CD4-positive, alpha-beta T cell treated with Interleukin-6 at 100 ng/mL for 8 hours (primary cell): ENCODE measurements at regions not wholly inside any gene's neighbourhood (a gene's known extent, or its start where the extent isn't known, plus 50 kb on each side); places are given as distances from the start of the nearest gene placed in this dataset.
"Not testable (repeated sequence)": the region's sequence is repeated elsewhere in the genome, so short reads cannot be mapped to it uniquely, and the experiment has no call there.

Experiments used
- DNase-seq: peaks from one replicate; pipeline ENCODE4 v3.0.0-alpha.2; 2020; ENCODE audit warnings: mixed read lengths, low spot score

- DNase-seq, result no peak
Observed at GRCh38 chr18:43720041-43720440, 442.8 kb upstream of the SYT4 start.

DNA sequence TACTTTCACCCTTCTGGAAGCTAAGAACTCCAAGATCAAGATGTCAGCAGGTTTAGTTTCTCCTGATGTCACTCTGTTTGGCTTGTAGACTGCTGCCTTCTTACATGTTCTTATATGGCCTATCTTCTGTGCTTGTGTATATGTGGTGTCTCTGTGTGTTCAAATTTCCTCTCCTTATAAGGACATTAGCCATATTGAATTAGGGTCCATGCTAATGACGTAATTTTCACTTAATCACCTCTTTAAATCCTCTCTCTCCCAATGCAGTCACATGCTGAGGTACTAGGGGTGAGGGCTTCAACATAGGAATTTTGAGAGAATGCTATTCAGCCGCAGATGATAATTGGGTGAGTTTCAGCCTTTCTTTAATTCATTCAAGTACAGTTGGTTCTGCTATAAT lies 458.3 kb upstream of the SYT4 start:
- DNase-seq, result no peak

GRCh38 chr18:43744960-43745745 lies 467.9 kb upstream of the SYT4 start:
- DNase-seq, result no peak

DNA sequence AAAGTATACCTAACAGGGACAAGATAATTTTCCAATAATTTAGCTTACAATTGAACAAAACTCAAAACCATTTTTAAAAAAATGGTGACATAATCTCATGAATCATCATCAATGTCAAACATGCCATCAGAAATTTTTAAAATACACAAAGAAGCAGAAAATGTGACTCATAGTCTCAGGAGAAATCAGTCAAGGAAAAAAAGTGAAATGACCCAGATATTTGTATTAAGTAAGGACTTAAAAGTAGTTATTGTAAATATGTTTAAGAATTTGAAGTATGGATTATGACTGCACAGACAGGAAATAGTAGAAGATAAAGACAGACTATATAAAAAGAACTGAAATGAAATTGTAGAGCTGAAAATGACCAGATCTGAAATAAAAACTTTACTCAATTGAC lies 473.9 kb upstream of the SYT4 start:
- no peak for DNase-seq

DNA sequence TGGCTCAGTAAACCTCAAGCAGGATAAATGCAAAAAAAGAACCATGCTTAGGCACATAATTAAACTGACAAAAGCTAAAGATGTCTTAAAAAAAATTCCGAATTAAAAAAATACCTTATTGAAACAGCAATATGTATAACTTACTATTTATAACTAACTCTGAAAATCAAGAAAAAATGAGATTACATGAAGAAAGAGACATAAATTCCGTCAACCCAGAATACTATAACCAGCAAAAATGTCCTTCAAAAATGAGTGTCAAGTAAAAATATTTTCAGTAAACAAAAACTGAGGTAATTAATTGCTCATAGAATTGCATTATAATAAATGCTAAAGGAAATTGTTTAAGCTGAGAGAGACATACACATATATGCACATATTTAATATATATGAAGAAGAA lies 474.5 kb upstream of the SYT4 start:
- no peak for DNase-seq

- no peak for DNase-seq
Observed at GRCh38 chr18:43757273-43757672, 480.0 kb upstream of the SYT4 start.

DNA sequence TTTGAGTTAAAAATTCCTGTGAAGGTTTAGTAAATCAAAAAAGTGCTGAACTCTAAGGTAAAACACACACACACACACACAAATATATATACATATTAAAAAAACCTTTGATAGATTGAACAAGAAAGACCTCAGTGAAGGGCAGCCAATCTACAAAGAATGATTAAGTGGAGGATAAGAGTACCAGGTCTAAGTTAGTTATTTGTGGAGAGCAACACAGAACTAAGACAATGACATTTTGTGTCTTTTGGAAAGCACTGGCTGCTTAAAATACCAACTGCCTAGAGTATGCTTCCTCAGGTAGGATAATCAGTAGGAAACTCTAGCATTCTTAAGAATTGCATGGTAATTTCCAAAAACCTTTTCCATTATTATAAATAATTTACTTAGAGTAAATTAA lies 481.4 kb upstream of the SYT4 start:
- DNase-seq, result no peak

DNA sequence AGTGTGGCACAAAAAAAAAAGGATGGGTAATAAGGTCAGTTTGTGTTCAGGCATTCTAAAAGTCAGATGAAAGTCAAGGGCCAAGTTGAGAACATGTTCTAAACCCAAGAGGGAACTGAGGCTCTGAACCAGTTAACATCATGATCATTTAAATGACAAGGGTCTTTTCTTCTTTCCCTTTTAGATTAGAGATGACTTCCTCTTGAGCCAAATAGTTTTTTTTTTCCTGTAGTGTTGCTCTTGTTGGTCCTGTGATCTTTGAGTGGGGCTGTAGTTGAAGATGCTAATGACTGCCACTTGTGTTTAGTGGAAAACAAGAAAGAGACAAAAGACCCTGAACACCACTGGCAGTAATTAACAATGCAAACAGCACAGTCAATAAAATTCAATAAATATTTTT lies 482.7 kb upstream of the SYT4 start:
- no peak for DNase-seq

GRCh38 chr18:43772907-43773306 lies 495.6 kb upstream of the SYT4 start:
- no peak for DNase-seq

DNA sequence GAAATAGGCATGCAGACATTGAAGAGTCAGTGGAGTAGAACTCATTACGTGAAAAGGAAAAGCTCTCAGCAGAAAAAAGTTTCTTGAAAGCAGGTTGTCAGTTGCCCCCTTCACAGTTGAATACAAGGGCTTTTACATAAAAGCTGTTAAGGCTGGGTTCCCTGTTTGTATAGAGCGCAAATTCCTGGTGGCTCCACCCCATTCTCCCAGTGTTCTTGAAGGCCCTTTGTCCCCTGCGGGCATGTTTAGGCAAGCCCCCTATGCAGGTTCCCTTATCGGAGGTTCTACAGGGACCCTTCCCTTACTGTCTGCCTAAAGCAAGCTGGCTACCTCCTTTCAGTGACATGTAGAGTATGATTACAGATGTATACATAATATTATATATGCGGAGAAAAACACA lies 497.2 kb upstream of the SYT4 start:
- no peak for DNase-seq

- DNase-seq, result no peak
Observed at GRCh38 chr18:43775591-43775990, 498.3 kb upstream of the SYT4 start.

GRCh38 chr18:43776997-43777396 lies 499.7 kb upstream of the SYT4 start:
- DNase-seq, result no peak

- no peak for DNase-seq
Observed at GRCh38 chr18:43777636-43778304, 500.5 kb upstream of the SYT4 start.

DNA sequence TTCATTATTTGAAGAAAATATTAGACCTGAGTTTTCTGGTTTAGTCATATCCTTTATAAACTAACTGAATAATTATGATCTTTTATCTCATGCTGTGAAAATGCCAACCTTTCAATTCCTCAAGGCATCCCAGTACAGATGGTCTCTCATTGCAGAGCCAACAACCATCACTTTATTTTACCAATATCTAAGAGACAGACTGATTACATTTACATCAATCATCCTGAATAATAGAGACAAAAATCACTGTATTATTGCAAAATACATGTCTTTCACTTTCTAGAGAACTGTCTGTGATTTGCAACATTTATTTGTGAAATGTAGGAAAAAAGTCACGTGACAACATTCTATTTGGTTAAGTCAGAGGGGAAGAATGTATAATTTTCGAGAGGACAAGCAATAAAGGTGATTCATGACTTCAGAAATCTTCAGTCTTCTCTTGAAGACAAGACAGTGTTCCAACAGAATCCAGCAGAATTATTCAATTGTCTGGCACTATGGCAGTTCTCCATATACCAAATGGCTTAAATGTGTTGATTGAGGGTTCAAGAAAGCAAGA lies 503.6 kb upstream of the SYT4 start:
- DNase-seq, result no peak

GRCh38 chr18:43785158-43785557 lies 507.9 kb upstream of the SYT4 start:
- DNase-seq, result no peak

DNA sequence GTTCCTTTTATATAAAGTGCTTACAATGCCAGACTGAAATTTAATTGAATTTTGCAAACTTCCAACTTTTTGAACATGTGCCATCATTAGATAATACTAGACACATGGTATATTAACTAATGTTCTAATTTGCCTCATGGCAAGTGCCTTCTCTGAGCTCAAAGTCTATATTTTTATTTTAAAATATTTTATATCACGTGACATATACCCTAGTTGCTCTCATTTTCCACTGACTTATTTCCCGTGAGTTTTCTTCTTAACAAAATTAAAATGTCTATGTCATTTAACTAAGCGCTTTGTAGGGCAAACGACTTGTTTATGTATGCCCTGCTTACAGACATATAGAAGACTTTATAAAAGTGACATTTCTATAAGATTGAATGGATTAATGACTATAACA lies 509.6 kb upstream of the SYT4 start:
- no peak for DNase-seq

- DNase-seq, result not testable (repeated sequence)
Observed at GRCh38 chr18:43787721-43788120, 510.4 kb upstream of the SYT4 start.

DNA sequence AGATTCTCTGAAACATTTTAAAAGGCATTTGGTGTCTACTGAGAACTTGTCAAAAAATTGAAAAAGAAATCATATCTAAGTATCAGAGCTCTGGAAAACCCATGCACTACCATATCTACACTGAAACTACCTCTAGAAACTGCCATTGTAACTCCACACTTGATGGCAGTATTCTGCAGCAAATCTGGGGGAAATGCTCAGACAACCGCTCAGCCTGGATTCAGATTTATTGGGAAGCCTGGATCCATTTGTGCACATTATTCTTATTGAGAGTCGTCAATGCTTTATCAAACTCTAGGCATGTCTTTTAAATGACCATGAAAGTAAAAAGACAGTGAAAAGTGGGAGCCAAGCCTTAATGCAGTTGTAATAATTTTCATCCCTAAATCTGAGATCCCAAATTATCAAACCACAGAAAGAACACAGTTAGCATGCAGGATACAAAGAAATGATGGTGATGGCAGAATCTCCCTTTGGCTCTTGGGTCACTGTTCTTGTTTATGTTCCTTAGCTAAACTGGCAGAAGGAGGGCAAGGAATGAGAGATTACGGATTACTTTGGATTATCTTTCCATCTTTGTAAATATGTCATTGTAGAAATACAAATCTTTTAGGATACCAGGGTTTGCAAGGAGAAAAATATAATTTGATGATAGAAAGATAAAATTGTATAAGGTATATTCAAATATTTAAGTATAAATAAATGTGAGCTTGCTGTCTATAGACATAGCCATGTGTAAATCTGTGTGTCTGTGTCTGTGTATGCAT lies 512.1 kb upstream of the SYT4 start:
- no peak for DNase-seq

- DNase-seq, result no peak
Observed at GRCh38 chr18:43793910-43794309, 516.6 kb upstream of the SYT4 start.

DNA sequence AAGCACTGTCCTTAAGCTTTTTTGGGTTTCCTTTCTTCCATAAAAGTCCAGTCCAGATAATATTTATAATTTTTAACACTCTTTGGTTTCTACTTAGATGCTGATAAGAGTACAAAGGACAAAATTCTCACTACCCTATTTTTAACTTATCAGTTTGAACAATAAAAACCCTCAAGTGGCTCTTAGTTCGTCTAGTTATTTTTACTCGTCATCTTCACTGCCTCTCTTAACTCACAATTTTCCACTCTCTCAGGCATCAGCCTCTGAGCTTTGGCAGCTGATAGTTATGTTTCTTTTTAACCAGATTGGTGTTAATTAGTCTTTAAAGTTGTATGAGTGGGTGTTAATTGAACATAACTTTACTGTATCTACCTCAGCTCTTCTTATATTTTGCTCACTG lies 517.1 kb upstream of the SYT4 start:
- no peak for DNase-seq

DNA sequence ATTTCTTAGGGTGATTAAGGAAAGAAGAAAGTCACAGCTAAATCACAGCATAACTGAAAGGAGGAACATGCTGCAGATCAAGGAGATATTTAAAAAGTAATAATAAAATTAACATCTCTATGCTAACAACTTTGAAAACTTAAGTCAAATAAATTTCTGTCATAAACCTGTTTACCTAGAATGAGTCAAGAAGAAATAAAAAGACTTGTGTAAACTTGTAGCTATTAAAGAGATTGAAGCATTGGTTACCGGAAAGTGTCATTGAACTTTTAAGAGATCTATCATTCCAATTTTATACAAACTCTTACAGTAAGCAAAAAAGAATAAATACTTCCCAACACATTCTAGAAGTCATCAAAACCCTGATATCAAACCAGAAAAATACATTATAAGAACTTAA lies 520.1 kb upstream of the SYT4 start:
- no peak for DNase-seq

- no peak for DNase-seq
Observed at GRCh38 chr18:43800584-43800983, 523.3 kb upstream of the SYT4 start.
